CD4-positive, alpha-beta memory T cell (primary cell): ENCODE measurements at regions not wholly inside any gene's neighbourhood (a gene's known extent, or its start where the extent isn't known, plus 50 kb on each side); places are given as distances from the start of the nearest gene placed in this dataset.
"Not testable (repeated sequence)": the region's sequence is repeated elsewhere in the genome, so short reads cannot be mapped to it uniquely, and the experiment has no call there.

ENCODE experiments used
- CTCF ChIA-PET: fragments of 350-600 bp; sonication (Branson Sonifier 250); formaldehyde crosslinking; loops from one replicate; lab custom pipeline; 2021; ENCODE audit warnings: inconsistent platforms; ENCODE audit not compliant: partially characterized antibody; lab: Charles Lee
- POLR2A ChIA-PET: fragments of 350-600 bp; sonication (Branson Sonifier 250); formaldehyde crosslinking; loops from one replicate; lab custom pipeline; 2021; ENCODE audit not compliant: partially characterized antibody; lab: Charles Lee
- DNase-seq, 5 donors: peaks; one replicate each; pipeline versions ENCODE4 v3.0.0 to v3.0.0-alpha.2; 2020 to 2022; ENCODE audit warnings: mixed read lengths in 1 of 5
- H3K27ac ChIP-seq: one replicate; pipeline ENCODE4 v1.7.0; 2013; ENCODE audit warnings: low read depth, low read length
- H3K27me3 ChIP-seq: 2 replicates; pipeline ENCODE4 v1.7.0; 2013; ENCODE audit warnings: mild to moderate bottlenecking, low read length, moderate library complexity; ENCODE audit not compliant: insufficient read depth
- H3K36me3 ChIP-seq: 2 replicates; pipeline ENCODE4 v1.7.0; 2013; ENCODE audit warnings: mild to moderate bottlenecking, low read length, moderate library complexity; ENCODE audit not compliant: insufficient read depth
- H3K4me1 ChIP-seq: 2 replicates; pipeline ENCODE4 v1.7.0; 2013; ENCODE audit warnings: mild to moderate bottlenecking, low read length, moderate library complexity; ENCODE audit not compliant: insufficient read depth
- H3K4me3 ChIP-seq, 2 donors: one replicate each; pipeline ENCODE4 v1.7.0; 2013; ENCODE audit warnings: low read length in 2 of 2, mild to moderate bottlenecking in 1 of 2
- H3K9me3 ChIP-seq, 2 donors: one replicate each; pipeline ENCODE4 v1.7.0; 2013; ENCODE audit warnings: low read length in 2 of 2, control low read depth in 1 of 2; ENCODE audit not compliant: control insufficient read depth in 1 of 2
- H3K27ac Mint-ChIP-seq, 7 donors: one replicate each; pipeline ENCODE4 v1.8.0; 2020 to 2021; ENCODE audit warnings: mixed read lengths in 7 of 7, mild to moderate bottlenecking in 6 of 7, inconsistent platforms in 3 of 7, moderate library complexity in 3 of 7
- H3K27me3 Mint-ChIP-seq, 2 donors: one replicate each; pipeline ENCODE4 v1.8.0; 2020 to 2021; ENCODE audit warnings: mixed read lengths in 2 of 2
- H3K36me3 Mint-ChIP-seq, 2 donors: one replicate each; pipeline ENCODE4 v1.8.0; 2020 to 2021; ENCODE audit warnings: mixed read lengths in 2 of 2, inconsistent platforms in 1 of 2, mild to moderate bottlenecking in 1 of 2
- H3K4me1 Mint-ChIP-seq, 4 donors: one replicate each; pipeline ENCODE4 v1.8.0; 2020 to 2021; ENCODE audit warnings: mixed read lengths in 4 of 4, mild to moderate bottlenecking in 1 of 4
- H3K4me3 Mint-ChIP-seq, 8 donors: one replicate each; pipeline ENCODE4 v1.8.0; 2020 to 2021; ENCODE audit warnings: mixed read lengths in 8 of 8, mild to moderate bottlenecking in 7 of 8, moderate library complexity in 6 of 8, inconsistent platforms in 3 of 8
- H3K9me3 Mint-ChIP-seq, 8 donors: one replicate each; pipeline ENCODE4 v1.8.0; 2020 to 2021; ENCODE audit warnings: mixed read lengths in 8 of 8, mild to moderate bottlenecking in 5 of 8, inconsistent platforms in 3 of 8, moderate library complexity in 1 of 8
- intact Hi-C: fragments of 100-400 bp; cut with micrococcal nuclease; formaldehyde crosslinking; loops from one replicate; pipeline ENCODE4 v1.15.1; 2023

DNA sequence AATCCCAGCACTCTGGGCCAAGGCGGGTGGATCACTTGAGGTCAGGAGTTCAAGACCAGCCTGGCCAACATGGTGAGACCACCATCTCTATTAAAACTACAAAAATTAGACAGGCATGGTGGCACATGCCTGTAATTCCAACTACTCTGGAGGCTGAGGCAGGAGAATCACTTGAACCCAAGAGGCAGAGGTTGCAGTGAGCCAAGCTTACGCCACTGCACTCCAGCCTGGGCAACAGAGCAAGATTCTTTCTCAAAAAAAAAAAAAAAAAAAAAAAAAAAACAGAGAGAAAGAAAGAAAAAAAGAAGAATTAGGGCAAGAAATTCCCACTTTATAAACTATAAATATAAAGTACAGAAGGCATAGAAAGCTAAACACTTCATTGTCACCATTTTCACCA, 98.2 kb upstream of the NDUFV2 start:
- H3K27ac ChIP-seq, H3K36me3 ChIP-seq, intact Hi-C loops, H3K4me3 ChIP-seq, H3K27ac Mint-ChIP-seq, H3K4me1 Mint-ChIP-seq, H3K9me3 ChIP-seq, DNase-seq, H3K4me3 Mint-ChIP-seq, H3K27me3 ChIP-seq, POLR2A ChIA-PET, H3K4me1 ChIP-seq, H3K36me3 Mint-ChIP-seq: not testable (repeated sequence)
- peaks cover 0 to 13% (median 9%) of the 10 kb centered on the region in 8 donors for H3K9me3 Mint-ChIP-seq
- CTCF ChIA-PET: interaction anchor here (1.0 kb wide), 1 partner anchor 16 kb away, joined by 4 read pairs; no protein-coding TSS in a partner anchor
- peaks cover 21 to 22% of the 10 kb centered on the region in 2 donors for H3K27me3 Mint-ChIP-seq

DNA sequence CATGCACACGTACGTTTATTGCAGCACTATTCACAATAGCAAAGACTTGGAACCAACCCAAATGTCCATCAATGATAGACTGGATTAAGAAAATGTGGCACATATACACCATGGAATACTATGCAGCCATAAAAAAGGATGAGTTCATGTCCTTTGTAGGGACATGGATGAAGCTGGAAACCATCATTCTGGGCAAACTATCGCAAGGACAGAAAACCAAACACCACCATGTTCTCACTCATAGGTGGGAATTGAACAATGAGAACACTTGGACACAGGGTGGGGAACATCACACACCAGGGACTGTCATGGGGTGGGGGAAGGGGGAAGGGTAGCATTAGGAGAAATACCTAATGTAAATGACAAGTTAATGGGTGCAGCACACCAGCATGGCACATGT, 94.8 kb upstream of the NDUFV2 start:
- DNase-seq, H3K4me1 ChIP-seq, POLR2A ChIA-PET: not testable (repeated sequence)

DNA sequence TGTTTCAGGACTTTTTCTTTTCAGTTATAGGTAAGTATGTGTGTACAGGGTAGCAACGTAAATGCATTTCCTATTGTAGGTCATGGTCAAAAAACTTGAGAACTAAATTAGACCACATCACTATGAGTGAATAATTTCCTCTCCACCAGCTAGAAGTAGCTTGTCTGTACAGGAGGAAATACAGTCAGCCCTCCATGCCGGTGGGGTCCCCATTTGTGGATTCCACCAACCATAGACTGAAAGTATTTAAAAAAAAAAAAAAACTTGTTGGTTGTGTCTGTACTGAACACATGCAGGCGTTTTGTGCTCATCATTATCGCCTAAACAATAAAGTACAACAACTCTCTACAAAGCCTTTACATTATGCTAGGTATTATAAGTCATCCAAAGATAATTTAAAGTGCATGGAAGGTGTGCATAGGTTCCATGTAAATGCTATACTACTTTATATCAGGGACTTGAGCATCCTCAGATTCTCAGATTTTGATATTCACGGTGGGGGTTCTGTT, 94.2 kb upstream of the NDUFV2 start:
- H3K27ac Mint-ChIP-seq: no peak overlapping the region
- CTCF ChIA-PET: no interaction called here
- intact Hi-C loops: no loop called here
- H3K36me3 Mint-ChIP-seq: no peaks in the 10 kb centered on the region
- no peaks in the 10 kb centered on the region for H3K36me3 ChIP-seq
- H3K27me3 ChIP-seq: no peaks in the 10 kb centered on the region
- no peak overlapping the region for H3K4me3 Mint-ChIP-seq
- H3K4me1 Mint-ChIP-seq: no peaks in the 10 kb centered on the region
- no peak overlapping the region for H3K4me3 ChIP-seq
- peaks cover 0 to 10% (median 5%) of the 10 kb centered on the region in 8 donors for H3K9me3 Mint-ChIP-seq
- POLR2A ChIA-PET: no interaction called here
- peaks cover 14% of the 10 kb centered on the region in 2 donors for H3K27me3 Mint-ChIP-seq
- H3K4me1 ChIP-seq: peaks cover 3% of the 10 kb centered on the region
- H3K9me3 ChIP-seq: no peaks in the 10 kb centered on the region
- H3K27ac ChIP-seq: no peak overlapping the region
- no peak for DNase-seq

More for the DNA sequence above, 94.8 kb upstream of the NDUFV2 start:
- H3K4me3 Mint-ChIP-seq, H3K36me3 ChIP-seq, H3K4me3 ChIP-seq, H3K36me3 Mint-ChIP-seq, H3K27me3 ChIP-seq, intact Hi-C loops, H3K4me1 Mint-ChIP-seq, H3K9me3 ChIP-seq, H3K27ac Mint-ChIP-seq, H3K27ac ChIP-seq, CTCF ChIA-PET: not testable (repeated sequence)
- H3K9me3 Mint-ChIP-seq: peaks cover 0 to 12% (median 8%) of the 10 kb centered on the region in 8 donors
- H3K27me3 Mint-ChIP-seq: peaks cover 14 to 17% of the 10 kb centered on the region in 2 donors

DNA sequence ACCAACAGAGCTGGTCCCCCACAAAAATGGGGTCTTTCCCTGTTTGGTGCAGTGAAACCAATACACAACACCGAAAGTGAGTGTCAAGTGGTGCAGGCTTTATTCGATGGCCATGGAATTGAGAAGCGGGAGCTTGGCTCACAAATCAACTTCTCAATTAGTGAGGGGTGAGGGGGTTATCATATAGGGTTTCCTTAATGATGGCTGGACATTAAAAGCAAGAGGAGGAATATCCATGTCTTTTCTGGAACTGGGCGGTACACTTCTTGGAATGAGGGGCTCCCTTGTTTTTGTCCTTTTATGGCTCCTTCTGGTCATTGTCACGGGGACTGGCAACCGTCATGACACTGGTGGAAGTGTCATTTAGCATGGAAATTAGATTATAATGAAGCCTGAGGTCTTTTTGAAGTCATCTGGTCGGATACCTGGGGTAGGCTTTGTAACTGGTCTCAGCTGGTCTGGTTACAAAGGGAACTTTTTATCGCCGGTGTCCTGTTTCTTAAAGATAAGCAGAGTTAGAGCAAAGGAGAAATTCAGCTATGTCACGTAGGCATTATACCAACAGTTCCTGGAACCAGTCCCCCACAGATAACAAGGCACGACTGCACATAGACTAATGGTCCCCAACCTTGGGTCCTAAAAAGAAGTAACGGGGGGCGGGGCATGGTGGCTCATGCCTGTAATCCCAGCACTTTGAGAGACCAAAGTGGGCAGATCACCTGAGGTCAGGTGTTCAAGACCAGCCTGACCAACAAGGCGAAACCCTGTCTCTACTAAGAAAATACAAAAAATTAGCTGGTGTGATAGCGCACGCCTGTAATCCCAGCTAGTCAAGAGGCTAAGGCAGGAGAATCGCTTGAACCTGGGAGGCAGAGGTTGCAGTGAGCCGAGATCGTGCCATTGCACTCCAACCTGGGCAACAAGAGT, 93.5 kb upstream of the NDUFV2 start:
- no peak for DNase-seq
- Mint-ChIP-seq H3K27ac (peak overlapping the region in 1 of 7 donors; percentile 22), H3K9me3 (peaks cover 0 to 5% (median 1%) of the 10 kb centered on the region in 8 donors), H3K27me3 (peaks cover 11 to 13% of the 10 kb centered on the region in 2 donors), H3K36me3 (no peaks in the 10 kb centered on the region), H3K4me3 (no peak overlapping the region), H3K4me1 (no peaks in the 10 kb centered on the region)
- intact Hi-C loops: no loop called here
- no peaks in the 10 kb centered on the region for H3K9me3 ChIP-seq
- H3K4me1 ChIP-seq: peaks cover 3% of the 10 kb centered on the region
- no peaks in the 10 kb centered on the region for H3K27me3 ChIP-seq
- no peaks in the 10 kb centered on the region for H3K36me3 ChIP-seq
- ChIA-PET POLR2A (no interaction called here), CTCF (no interaction called here)
- no peak overlapping the region for H3K4me3 ChIP-seq
- H3K27ac ChIP-seq: no peak overlapping the region

DNA sequence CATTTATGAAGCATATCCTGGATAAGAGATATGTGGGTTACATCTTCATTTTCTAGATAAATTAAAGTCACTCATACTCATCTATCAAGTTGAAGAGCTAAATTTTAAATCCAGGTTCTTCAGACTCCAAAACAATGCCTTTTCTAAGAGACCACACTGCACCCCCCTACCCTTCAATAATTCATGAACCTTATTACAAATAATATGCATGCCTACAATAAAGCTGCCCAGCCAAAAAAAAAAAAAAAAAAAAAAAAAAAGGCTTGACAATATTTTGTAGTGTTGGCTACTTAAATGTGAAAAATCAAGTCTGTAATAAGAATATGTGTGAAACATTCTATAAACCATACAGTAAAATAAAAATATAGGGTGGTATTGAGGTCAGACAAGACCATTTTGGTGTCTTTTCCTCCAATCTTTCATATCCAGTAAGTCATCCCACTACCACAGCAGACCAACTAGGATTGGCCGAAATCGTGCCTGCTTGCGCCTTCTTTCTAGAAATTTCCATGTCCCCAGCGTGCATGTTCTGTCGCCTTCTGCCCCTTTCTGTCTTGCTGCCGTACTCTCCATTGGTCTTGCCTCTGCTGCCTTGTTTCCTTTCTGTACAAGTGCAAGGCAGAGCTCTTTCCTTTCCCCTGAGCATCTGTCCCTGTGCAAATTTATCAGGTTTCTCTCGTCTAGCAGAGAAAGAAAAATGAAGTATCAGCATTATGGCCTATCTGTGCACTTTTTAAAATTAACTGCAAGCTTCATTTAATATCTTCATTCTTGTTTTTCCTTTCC, 92.6 kb upstream of the NDUFV2 start:
- no peak overlapping the region for H3K27ac ChIP-seq
- Mint-ChIP-seq H3K36me3 (no peaks in the 10 kb centered on the region), H3K4me1 (no peaks in the 10 kb centered on the region), H3K27ac (no peak overlapping the region), H3K9me3 (peaks cover 0 to 5% (median 0%) of the 10 kb centered on the region in 8 donors), H3K27me3 (peaks cover 11 to 13% of the 10 kb centered on the region in 2 donors), H3K4me3 (no peak overlapping the region)
- no peak for DNase-seq
- no peaks in the 10 kb centered on the region for H3K27me3 ChIP-seq
- ChIA-PET CTCF (no interaction called here), POLR2A (no interaction called here)
- H3K4me1 ChIP-seq: peaks cover 3% of the 10 kb centered on the region
- H3K4me3 ChIP-seq: no peak overlapping the region
- intact Hi-C loops: no loop called here
- H3K9me3 ChIP-seq: no peaks in the 10 kb centered on the region
- no peaks in the 10 kb centered on the region for H3K36me3 ChIP-seq

DNA sequence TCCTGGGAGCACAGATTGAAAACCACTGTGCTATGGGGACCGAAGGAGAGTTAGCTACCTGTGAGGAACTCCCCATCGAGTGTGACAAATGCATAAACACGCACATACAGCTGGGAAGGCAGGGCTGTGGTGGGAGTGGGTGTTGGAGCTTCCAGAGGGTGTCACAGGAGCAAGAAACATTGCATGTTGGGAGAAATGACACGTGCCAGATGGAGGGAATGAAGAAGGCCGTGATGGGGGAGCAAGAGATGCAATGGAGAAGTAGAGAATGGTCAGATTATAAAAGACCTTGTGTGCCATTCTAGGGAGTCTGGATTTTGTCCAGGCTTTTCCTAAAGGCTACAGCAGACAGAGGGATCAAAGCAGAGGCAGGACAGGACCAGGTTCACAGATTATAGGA, 91.1 kb upstream of the NDUFV2 start:
- H3K27me3 Mint-ChIP-seq: peaks cover 11 to 12% of the 10 kb centered on the region in 2 donors
- H3K9me3 ChIP-seq: no peaks in the 10 kb centered on the region
- H3K27ac ChIP-seq: no peak overlapping the region
- no peak for DNase-seq
- intact Hi-C loops: no loop called here
- H3K4me3 Mint-ChIP-seq: no peak overlapping the region
- H3K4me3 ChIP-seq: no peak overlapping the region
- ChIA-PET POLR2A (no interaction called here), CTCF (no interaction called here)
- H3K9me3 Mint-ChIP-seq: peaks cover 0 to 5% (median 0%) of the 10 kb centered on the region in 8 donors
- no peaks in the 10 kb centered on the region for H3K27me3 ChIP-seq
- no peak overlapping the region for H3K27ac Mint-ChIP-seq
- no peaks in the 10 kb centered on the region for H3K36me3 Mint-ChIP-seq
- H3K36me3 ChIP-seq: no peaks in the 10 kb centered on the region
- no peaks in the 10 kb centered on the region for H3K4me1 Mint-ChIP-seq
- H3K4me1 ChIP-seq: no peaks in the 10 kb centered on the region

DNA sequence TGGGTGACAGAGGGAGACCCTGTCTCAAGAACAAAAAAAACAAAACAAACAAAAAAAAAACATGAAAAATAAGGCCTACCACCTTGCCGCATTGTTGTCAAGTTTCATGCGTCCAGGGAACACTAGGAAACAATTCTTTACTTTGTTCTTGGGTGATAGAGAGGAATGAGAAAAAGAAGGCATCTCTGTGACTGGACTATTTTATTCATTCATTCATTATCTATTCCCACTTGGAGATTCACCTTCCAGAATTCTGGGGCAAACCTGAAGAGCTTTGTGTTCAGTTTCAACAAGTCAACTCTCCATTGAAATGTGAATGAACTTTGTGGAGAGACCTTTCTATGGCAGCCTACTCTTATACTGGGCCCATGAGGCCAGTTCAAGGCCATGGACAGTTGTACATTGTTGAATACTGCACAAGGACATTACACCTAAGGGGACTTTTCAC, 88.5 kb upstream of the NDUFV2 start:
- no peak for DNase-seq
- Histone ChIP-seq H3K4me3 (no peak overlapping the region), H3K27me3 (no peaks in the 10 kb centered on the region), H3K36me3 (no peaks in the 10 kb centered on the region), H3K9me3 (no peaks in the 10 kb centered on the region), H3K27ac (no peak overlapping the region), H3K4me1 (peaks cover 12% of the 10 kb centered on the region)
- intact Hi-C loops: no loop called here
- Mint-ChIP-seq H3K9me3 (peaks cover 0 to 3% (median 0%) of the 10 kb centered on the region in 8 donors), H3K27me3 (peaks cover 5 to 7% of the 10 kb centered on the region in 2 donors), H3K36me3 (no peaks in the 10 kb centered on the region), H3K4me3 (no peak overlapping the region), H3K27ac (no peak overlapping the region), H3K4me1 (peaks cover 0 to 16% (median 2%) of the 10 kb centered on the region in 4 donors)
- POLR2A ChIA-PET: no interaction called here
- CTCF ChIA-PET: no interaction called here
